ENCODE measurements at regions not wholly inside any gene's neighbourhood (a gene's known extent, or its start where the extent isn't known, plus 50 kb on each side); places are given as distances from the start of the nearest gene placed in this dataset.
"Not testable (repeated sequence)": the region's sequence is repeated elsewhere in the genome, so short reads cannot be mapped to it uniquely, and the experiment has no call there.

- no peak for DNase-seq
These were observed 139.9 kb upstream of the MEX3C start for GRCh38 chr18:51337406-51337805.

GRCh38 chr18:51339856-51340255 is 142.4 kb upstream of the MEX3C start:
- no peak for DNase-seq

- no peak for DNase-seq
These were observed 142.9 kb upstream of the MEX3C start for GRCh38 chr18:51340332-51340731.

GRCh38 chr18:51342815-51343214 is 145.3 kb upstream of the MEX3C start:
- peak; percentile 13 for DNase-seq

- no peak for DNase-seq
These were observed 148.4 kb upstream of the MEX3C start for GRCh38 chr18:51345848-51346391.

GRCh38 chr18:51346404-51346803 is 148.9 kb upstream of the MEX3C start:
- no peak for DNase-seq

GRCh38 chr18:51350081-51350480 is 152.6 kb upstream of the MEX3C start:
- no peak for DNase-seq

- no peak for DNase-seq
These were observed 158.4 kb upstream of the MEX3C start for GRCh38 chr18:51355841-51356240.

GRCh38 chr18:51360301-51360700 is 162.8 kb upstream of the MEX3C start:
- DNase-seq = not testable (repeated sequence)

GRCh38 chr18:51361130-51361860 is 163.8 kb upstream of the MEX3C start:
- no peak for DNase-seq

GRCh38 chr18:51363384-51363783 is 165.9 kb upstream of the MEX3C start:
- no peak for DNase-seq

- no peak for DNase-seq
These were observed 173.5 kb upstream of the MEX3C start for GRCh38 chr18:51370996-51371395.

- DNase-seq = no peak
These were observed 174.4 kb upstream of the MEX3C start for GRCh38 chr18:51371929-51372328.

- no peak for DNase-seq
These were observed 184.6 kb upstream of the MEX3C start for GRCh38 chr18:51382081-51382480.

- no peak for DNase-seq
These were observed 185.6 kb upstream of the MEX3C start for GRCh38 chr18:51383116-51383515.

GRCh38 chr18:51383711-51384110 is 186.2 kb upstream of the MEX3C start:
- no peak for DNase-seq

- DNase-seq = no peak
These were observed 187.8 kb upstream of the MEX3C start for GRCh38 chr18:51385270-51385669.

GRCh38 chr18:51390702-51391101 is 193.2 kb upstream of the MEX3C start:
- DNase-seq = no peak

- no peak for DNase-seq
These were observed 193.7 kb upstream of the MEX3C start for GRCh38 chr18:51391215-51391614.

GRCh38 chr18:51391731-51392130 is 194.2 kb upstream of the MEX3C start:
- no peak for DNase-seq

GRCh38 chr18:51397347-51397962 is 200.0 kb upstream of the MEX3C start:
- DNase-seq = no peak

GRCh38 chr18:51398104-51398503 is 200.6 kb upstream of the MEX3C start:
- DNase-seq = no peak

- no peak for DNase-seq
These were observed 202.1 kb upstream of the MEX3C start for GRCh38 chr18:51399491-51400122.

- no peak for DNase-seq
These were observed 203.2 kb upstream of the MEX3C start for GRCh38 chr18:51400721-51401120.

Measured in activated naive CD4-positive, alpha-beta T cell treated with anti-CD3 and anti-CD28 coated beads, Interleukin-2, amount 50 U/mL, for 16 hours (primary cell).